ENCODE measurements at regions not wholly inside any gene's neighbourhood (a gene's known extent, or its start where the extent isn't known, plus 50 kb on each side); places are given as distances from the start of the nearest gene placed in this dataset.

DNA sequence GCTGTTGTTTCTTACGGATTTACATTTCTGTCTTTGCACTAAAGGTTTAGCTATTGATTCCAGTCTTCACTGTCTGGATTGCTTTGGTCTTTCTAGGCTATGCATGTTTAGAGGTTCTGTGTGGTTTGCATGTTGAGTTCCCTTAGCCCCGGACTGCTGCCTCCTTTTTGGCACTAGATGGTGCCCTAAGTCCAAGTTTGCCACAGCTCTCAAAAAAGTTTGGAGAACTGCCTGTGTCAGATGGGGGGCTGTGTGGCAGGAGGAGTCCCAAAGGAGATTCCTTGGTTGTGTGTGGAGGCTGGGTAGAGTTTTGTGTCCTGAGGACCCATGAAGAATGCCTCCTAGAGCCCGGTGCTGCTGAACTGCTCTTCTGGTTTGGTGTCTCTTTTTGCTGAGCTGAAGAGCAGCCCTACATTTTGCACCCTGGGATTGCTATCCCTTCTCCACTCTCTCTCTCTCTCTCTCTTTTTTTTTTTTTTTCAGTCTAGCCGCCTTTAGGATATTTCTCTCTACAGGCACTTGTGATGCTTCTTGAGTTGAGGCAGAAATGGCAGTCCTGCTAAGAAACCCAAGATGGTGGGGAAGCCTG is 74.4 kb downstream of the PTGS2 start:
- TF ChIP-seq POLR2AphosphoS5 (IDR thresholded peaks at IDR 0.05), result no peak
- no peak for TF ChIP-seq POLR2A (IDR thresholded peaks at IDR 0.05)
- TF ChIP-seq, protein P1, sequence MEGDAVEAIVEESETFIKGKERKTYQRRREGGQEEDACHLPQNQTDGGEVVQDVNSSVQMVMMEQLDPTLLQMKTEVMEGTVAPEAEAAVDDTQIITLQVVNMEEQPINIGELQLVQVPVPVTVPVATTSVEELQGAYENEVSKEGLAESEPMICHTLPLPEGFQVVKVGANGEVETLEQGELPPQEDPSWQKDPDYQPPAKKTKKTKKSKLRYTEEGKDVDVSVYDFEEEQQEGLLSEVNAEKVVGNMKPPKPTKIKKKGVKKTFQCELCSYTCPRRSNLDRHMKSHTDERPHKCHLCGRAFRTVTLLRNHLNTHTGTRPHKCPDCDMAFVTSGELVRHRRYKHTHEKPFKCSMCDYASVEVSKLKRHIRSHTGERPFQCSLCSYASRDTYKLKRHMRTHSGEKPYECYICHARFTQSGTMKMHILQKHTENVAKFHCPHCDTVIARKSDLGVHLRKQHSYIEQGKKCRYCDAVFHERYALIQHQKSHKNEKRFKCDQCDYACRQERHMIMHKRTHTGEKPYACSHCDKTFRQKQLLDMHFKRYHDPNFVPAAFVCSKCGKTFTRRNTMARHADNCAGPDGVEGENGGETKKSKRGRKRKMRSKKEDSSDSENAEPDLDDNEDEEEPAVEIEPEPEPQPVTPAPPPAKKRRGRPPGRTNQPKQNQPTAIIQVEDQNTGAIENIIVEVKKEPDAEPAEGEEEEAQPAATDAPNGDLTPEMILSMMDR (IDR thresholded peaks at IDR 0.05), result peak; percentile 35 to 78 (median 50)
